Activated naive CD8-positive, alpha-beta T cell treated with anti-CD3 and anti-CD28 coated beads for 36 hours (primary cell): ENCODE measurements at regions not wholly inside any gene's neighbourhood (a gene's known extent, or its start where the extent isn't known, plus 50 kb on each side); places are given as distances from the start of the nearest gene placed in this dataset.

Experiments
- DNase-seq: peaks from one replicate; pipeline ENCODE4 v3.0.0; 2021
- H3K27ac Mint-ChIP-seq: one replicate; pipeline ENCODE4 v1.8.0; 2022; ENCODE audit warnings: mild to moderate bottlenecking, moderate library complexity, mixed read lengths
- H3K27me3 Mint-ChIP-seq: one replicate; pipeline ENCODE4 v1.8.0; 2022; ENCODE audit warnings: mild to moderate bottlenecking, mixed read lengths
- H3K36me3 Mint-ChIP-seq: one replicate; pipeline ENCODE4 v1.8.0; 2021; ENCODE audit warnings: mild to moderate bottlenecking, mixed read lengths
- H3K4me1 Mint-ChIP-seq: one replicate; pipeline ENCODE4 v1.8.0; 2021; ENCODE audit warnings: mixed read lengths
- H3K4me3 Mint-ChIP-seq: one replicate; pipeline ENCODE4 v1.8.0; 2022; ENCODE audit warnings: mild to moderate bottlenecking, moderate library complexity, mixed read lengths
- H3K9me3 Mint-ChIP-seq: one replicate; pipeline ENCODE4 v1.8.0; 2022; ENCODE audit warnings: mixed read lengths

GRCh38 chr1:82399093-82399492 is 598.4 kb downstream of the ADGRL2 start:
- H3K9me3 Mint-ChIP-seq, result no peaks in the 10 kb centered on the region
- H3K4me3 Mint-ChIP-seq, result no peak overlapping the region
- H3K36me3 Mint-ChIP-seq, result no peaks in the 10 kb centered on the region
- H3K27me3 Mint-ChIP-seq, result peaks cover 4% of the 10 kb centered on the region
- DNase-seq, result no peak
- H3K4me1 Mint-ChIP-seq, result no peaks in the 10 kb centered on the region
- H3K27ac Mint-ChIP-seq, result no peak overlapping the region

DNA sequence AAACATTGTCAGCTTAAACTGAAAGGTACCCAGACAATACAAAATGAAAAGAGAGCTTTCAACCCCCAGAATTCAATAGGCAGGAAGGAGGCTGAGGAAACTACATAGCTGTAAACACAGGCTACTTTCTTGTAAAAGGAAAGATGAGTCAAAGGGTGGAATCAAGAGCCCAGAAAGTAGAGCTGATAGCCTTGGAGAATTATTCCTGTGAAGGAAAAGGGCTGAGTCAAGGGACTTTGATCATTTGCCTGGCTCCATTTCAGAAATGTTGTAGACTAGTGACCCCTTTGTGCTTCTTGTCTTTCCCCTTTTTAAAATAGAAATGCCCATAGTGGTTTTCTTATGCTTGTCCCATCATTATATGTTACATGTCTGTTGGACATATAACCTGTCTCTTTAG is 597.6 kb downstream of the ADGRL2 start:
- H3K9me3 Mint-ChIP-seq, result no peaks in the 10 kb centered on the region
- H3K27me3 Mint-ChIP-seq, result peaks cover 4% of the 10 kb centered on the region
- H3K4me3 Mint-ChIP-seq, result no peak overlapping the region

GRCh38 chr1:82395440-82395839 is 594.7 kb downstream of the ADGRL2 start:
- peaks cover 3% of the 10 kb centered on the region for H3K27me3 Mint-ChIP-seq
- H3K9me3 Mint-ChIP-seq, result no peaks in the 10 kb centered on the region
- DNase-seq, result no peak
- H3K4me1 Mint-ChIP-seq, result no peaks in the 10 kb centered on the region
- H3K27ac Mint-ChIP-seq, result no peak overlapping the region
- H3K4me3 Mint-ChIP-seq, result no peak overlapping the region
- H3K36me3 Mint-ChIP-seq, result no peaks in the 10 kb centered on the region

More for the DNA sequence above, 597.6 kb downstream of the ADGRL2 start:
- Mint-ChIP-seq H3K36me3 (no peaks in the 10 kb centered on the region), H3K27ac (no peak overlapping the region), H3K4me1 (no peaks in the 10 kb centered on the region)
- no peak for DNase-seq

DNA sequence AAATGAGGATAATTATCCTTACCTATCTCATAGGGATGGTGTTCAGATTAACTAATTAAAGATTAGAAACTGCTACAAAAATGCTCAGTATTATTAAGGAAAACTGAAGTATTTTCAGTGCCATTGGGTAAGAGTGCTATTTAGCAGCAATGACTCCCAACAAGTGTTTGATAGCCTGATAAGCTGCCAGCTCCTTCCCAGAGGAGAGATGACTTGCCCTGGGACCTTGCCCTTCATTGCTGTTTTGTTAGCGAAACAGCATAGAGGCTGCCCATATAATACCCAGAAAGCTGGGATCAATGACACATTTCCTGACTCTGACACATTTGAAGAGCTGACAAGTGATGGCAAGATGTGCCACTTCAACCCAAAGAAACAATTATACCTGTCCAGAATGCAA is 592.2 kb downstream of the ADGRL2 start:
- DNase-seq, result no peak
- Mint-ChIP-seq H3K27me3 (no peaks in the 10 kb centered on the region), H3K9me3 (peaks cover 2% of the 10 kb centered on the region)

GRCh38 chr1:82392513-82392912 is 591.8 kb downstream of the ADGRL2 start:
- Mint-ChIP-seq H3K36me3 (no peaks in the 10 kb centered on the region), H3K4me1 (no peaks in the 10 kb centered on the region), H3K9me3 (peaks cover 2% of the 10 kb centered on the region), H3K4me3 (no peak overlapping the region), H3K27me3 (no peaks in the 10 kb centered on the region), H3K27ac (no peak overlapping the region)
- no peak for DNase-seq

More for the DNA sequence above, 592.2 kb downstream of the ADGRL2 start:
- Mint-ChIP-seq H3K36me3 (no peaks in the 10 kb centered on the region), H3K27ac (no peak overlapping the region), H3K4me1 (no peaks in the 10 kb centered on the region), H3K4me3 (no peak overlapping the region)

DNA sequence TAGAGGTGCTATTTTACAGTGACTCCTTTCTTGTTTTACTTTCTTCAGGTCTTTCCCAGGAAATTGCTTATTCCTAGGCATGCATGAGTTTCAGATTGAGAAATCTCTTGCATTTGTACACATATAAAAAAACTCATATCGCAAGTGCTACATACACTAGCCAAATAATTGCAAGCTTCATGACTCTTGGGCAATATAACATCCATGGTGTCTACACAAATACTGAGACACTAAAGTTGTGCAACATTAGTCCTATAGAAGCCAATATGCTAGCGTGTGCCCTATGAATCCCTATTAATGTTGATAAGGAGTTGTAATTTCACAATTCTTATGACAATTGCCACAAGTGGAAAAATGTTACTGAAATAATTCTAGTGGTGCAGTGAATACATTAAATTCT is 591.0 kb downstream of the ADGRL2 start:
- no peak for DNase-seq
- H3K9me3 Mint-ChIP-seq, result peaks cover 2% of the 10 kb centered on the region
- H3K27me3 Mint-ChIP-seq, result no peaks in the 10 kb centered on the region
- H3K27ac Mint-ChIP-seq, result no peak overlapping the region
- H3K36me3 Mint-ChIP-seq, result no peaks in the 10 kb centered on the region
- H3K4me3 Mint-ChIP-seq, result no peak overlapping the region
- H3K4me1 Mint-ChIP-seq, result no peaks in the 10 kb centered on the region

DNA sequence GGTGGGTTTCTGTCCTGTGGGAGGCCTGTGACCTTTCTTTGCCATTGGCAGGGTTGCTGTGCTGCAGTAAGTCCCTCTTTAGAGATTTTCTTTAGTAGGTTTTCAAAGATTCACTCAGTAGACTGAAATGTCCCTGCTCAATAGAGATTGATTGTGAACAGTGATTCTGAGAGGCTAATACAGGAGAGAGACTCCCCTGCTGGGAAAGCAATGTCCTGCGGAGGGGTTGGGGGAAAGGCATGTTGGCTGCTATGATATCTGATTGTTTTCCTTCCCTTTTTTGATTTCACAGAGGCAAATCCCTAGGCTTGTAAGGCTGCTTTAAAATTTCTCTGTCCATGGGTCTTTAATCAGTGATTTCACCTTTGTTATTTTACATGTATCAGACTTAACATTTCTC is 589.9 kb downstream of the ADGRL2 start:
- H3K27ac Mint-ChIP-seq, result no peak overlapping the region
- H3K4me3 Mint-ChIP-seq, result no peak overlapping the region
- no peak for DNase-seq
- no peaks in the 10 kb centered on the region for H3K36me3 Mint-ChIP-seq
- peaks cover 2% of the 10 kb centered on the region for H3K9me3 Mint-ChIP-seq
- H3K27me3 Mint-ChIP-seq, result no peaks in the 10 kb centered on the region
- H3K4me1 Mint-ChIP-seq, result no peaks in the 10 kb centered on the region

DNA sequence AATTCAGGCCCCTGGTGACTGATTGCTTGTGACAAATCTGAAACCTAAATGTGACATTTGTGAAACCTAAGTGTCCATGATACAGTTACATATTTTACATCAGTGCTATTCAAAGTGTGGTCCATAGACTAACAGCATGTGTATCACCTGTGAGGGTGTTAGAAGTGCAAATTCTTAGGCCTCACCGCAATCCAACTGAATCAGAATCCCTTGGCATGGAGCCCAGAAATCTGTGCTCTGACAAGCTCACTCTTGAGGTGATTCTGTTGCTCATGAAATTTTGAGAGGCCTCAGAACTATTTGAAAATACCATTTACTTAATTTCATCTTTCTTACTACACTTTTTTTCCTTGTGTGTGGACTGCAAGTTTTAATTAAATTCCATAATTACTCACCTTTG is 587.9 kb downstream of the ADGRL2 start:
- H3K4me1 Mint-ChIP-seq, result no peaks in the 10 kb centered on the region
- no peak for DNase-seq
- H3K27ac Mint-ChIP-seq, result no peak overlapping the region
- H3K9me3 Mint-ChIP-seq, result peaks cover 2% of the 10 kb centered on the region
- H3K36me3 Mint-ChIP-seq, result no peaks in the 10 kb centered on the region
- no peak overlapping the region for H3K4me3 Mint-ChIP-seq
- H3K27me3 Mint-ChIP-seq, result no peaks in the 10 kb centered on the region

DNA sequence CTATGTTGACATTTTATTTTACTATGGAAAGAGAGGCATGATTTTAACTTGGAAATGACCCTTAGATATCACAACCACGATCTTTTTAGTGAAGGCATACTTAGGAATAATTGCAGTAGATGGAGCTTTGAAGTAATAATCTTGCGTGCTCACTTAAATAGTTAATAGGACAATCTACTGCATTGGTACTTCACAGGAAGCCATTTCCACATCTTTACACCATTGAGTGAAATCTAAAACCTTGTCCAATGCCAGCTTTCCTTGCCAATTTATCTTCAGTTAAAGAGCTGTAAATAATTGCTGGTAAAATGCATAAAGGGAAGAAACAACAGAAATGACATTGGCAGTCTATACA is 586.3 kb downstream of the ADGRL2 start:
- no peaks in the 10 kb centered on the region for H3K27me3 Mint-ChIP-seq
- no peak for DNase-seq
- no peaks in the 10 kb centered on the region for H3K4me1 Mint-ChIP-seq
- H3K9me3 Mint-ChIP-seq, result peaks cover 2% of the 10 kb centered on the region
- H3K4me3 Mint-ChIP-seq, result no peak overlapping the region
- no peak overlapping the region for H3K27ac Mint-ChIP-seq
- no peaks in the 10 kb centered on the region for H3K36me3 Mint-ChIP-seq

- Mint-ChIP-seq H3K4me1 (no peaks in the 10 kb centered on the region), H3K27me3 (no peaks in the 10 kb centered on the region), H3K36me3 (no peaks in the 10 kb centered on the region), H3K27ac (no peak overlapping the region), H3K4me3 (no peak overlapping the region), H3K9me3 (peaks cover 2% of the 10 kb centered on the region)
- DNase-seq, result no peak
Measured at GRCh38 chr1:82386365-82387011, 585.8 kb downstream of the ADGRL2 start.

GRCh38 chr1:82384776-82385175 is 584.0 kb downstream of the ADGRL2 start:
- Mint-ChIP-seq H3K27me3 (no peaks in the 10 kb centered on the region), H3K27ac (no peak overlapping the region), H3K36me3 (no peaks in the 10 kb centered on the region), H3K4me1 (no peaks in the 10 kb centered on the region), H3K4me3 (no peak overlapping the region), H3K9me3 (no peaks in the 10 kb centered on the region)
- DNase-seq, result no peak

GRCh38 chr1:82377201-82377884 is 576.6 kb downstream of the ADGRL2 start:
- Mint-ChIP-seq H3K27ac (no peak overlapping the region), H3K4me1 (no peaks in the 10 kb centered on the region), H3K9me3 (no peaks in the 10 kb centered on the region), H3K4me3 (no peak overlapping the region), H3K27me3 (no peaks in the 10 kb centered on the region), H3K36me3 (no peaks in the 10 kb centered on the region)
- DNase-seq, result no peak

GRCh38 chr1:82373710-82374109 is 573.0 kb downstream of the ADGRL2 start:
- Mint-ChIP-seq H3K27me3 (no peaks in the 10 kb centered on the region), H3K9me3 (no peaks in the 10 kb centered on the region), H3K4me3 (no peak overlapping the region), H3K4me1 (no peaks in the 10 kb centered on the region), H3K27ac (no peak overlapping the region), H3K36me3 (no peaks in the 10 kb centered on the region)
- DNase-seq, result no peak

- Mint-ChIP-seq H3K9me3 (no peaks in the 10 kb centered on the region), H3K27me3 (no peaks in the 10 kb centered on the region), H3K4me1 (no peaks in the 10 kb centered on the region), H3K4me3 (no peak overlapping the region), H3K27ac (no peak overlapping the region), H3K36me3 (no peaks in the 10 kb centered on the region)
- DNase-seq, result no peak
Measured at GRCh38 chr1:82371844-82372498, 571.2 kb downstream of the ADGRL2 start.

- no peaks in the 10 kb centered on the region for H3K9me3 Mint-ChIP-seq
- no peaks in the 10 kb centered on the region for H3K36me3 Mint-ChIP-seq
- H3K4me3 Mint-ChIP-seq, result no peak overlapping the region
- no peak overlapping the region for H3K27ac Mint-ChIP-seq
- DNase-seq, result no peak
- H3K27me3 Mint-ChIP-seq, result no peaks in the 10 kb centered on the region
- H3K4me1 Mint-ChIP-seq, result no peaks in the 10 kb centered on the region
Measured at GRCh38 chr1:82367456-82367855, 566.7 kb downstream of the ADGRL2 start.

DNA sequence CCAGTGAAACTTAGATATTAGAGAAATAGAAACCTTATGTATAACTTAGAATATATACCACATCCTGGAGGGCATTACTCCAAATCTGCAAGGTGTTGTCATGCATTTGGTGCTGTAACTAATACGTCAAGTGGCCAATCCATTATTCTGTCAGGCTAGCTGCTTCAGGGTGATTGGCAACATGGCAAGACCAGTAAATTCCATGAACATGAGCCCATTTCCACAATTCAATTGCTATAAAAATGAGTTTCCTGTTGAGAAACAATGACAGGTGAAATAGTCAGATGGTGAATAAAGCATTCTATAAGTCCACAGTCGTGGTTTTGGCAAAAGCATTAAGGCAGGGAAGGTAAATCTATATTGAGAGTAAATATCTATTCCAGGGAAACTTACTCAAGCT is 566.0 kb downstream of the ADGRL2 start:
- no peak for DNase-seq
- Mint-ChIP-seq H3K27ac (no peak overlapping the region), H3K27me3 (no peaks in the 10 kb centered on the region), H3K4me1 (no peaks in the 10 kb centered on the region), H3K4me3 (no peak overlapping the region), H3K9me3 (no peaks in the 10 kb centered on the region), H3K36me3 (no peaks in the 10 kb centered on the region)
